GM23338 (cell line): ENCODE measurements at regions not wholly inside any gene's neighbourhood (a gene's known extent, or its start where the extent isn't known, plus 50 kb on each side); places are given as distances from the start of the nearest gene placed in this dataset.

Experiments used
- ATAC-seq: fragments of 200-7000 bp; cut with Tn5 transposase; 3 replicates; pipeline ENCODE4 v1.9.1; 2020
- DNase-seq: peaks from one replicate; pipeline ENCODE4 v3.0.0-alpha.2; 2015; ENCODE audit warnings: low spot score
- H2AFZ ChIP-seq: fragments of 200-600 bp; sonication (generic); 2 replicates; pipeline ENCODE4 v1.8.0; 2016; ENCODE audit warnings: antibody characterized with exemption, mild to moderate bottlenecking, moderate library complexity
- H3F3A ChIP-seq: fragments of 200-600 bp; sonication (generic); replicated peaks from 2 replicates; pipeline ENCODE4 v1.8.0; 2017; ENCODE audit warnings: antibody characterized with exemption, mixed run types, low read depth
- H3K27ac ChIP-seq: fragments of 200-600 bp; sonication (generic); 2 replicates; pipeline ENCODE4 v1.6.1; 2016; ENCODE audit warnings: low read depth
- H3K27me3 ChIP-seq: fragments of 200-600 bp; sonication (generic); 2 replicates; pipeline ENCODE4 v1.8.0; 2016; ENCODE audit warnings: mild to moderate bottlenecking, mixed run types, moderate library complexity; ENCODE audit not compliant: insufficient read depth
- H3K36me3 ChIP-seq: fragments of 200-600 bp; sonication (generic); 2 replicates; pipeline ENCODE4 v1.8.0; 2016; ENCODE audit warnings: mild to moderate bottlenecking; ENCODE audit not compliant: insufficient read depth
- H3K4me1 ChIP-seq: fragments of 200-600 bp; sonication (generic); 2 replicates; pipeline ENCODE4 v1.8.0; 2016; ENCODE audit warnings: mild to moderate bottlenecking, moderate library complexity; ENCODE audit not compliant: insufficient read depth
- H3K4me2 ChIP-seq: fragments of 200-600 bp; sonication (generic); 2 replicates; pipeline ENCODE4 v1.7.1; 2017; ENCODE audit warnings: mixed run types
- H3K4me3 ChIP-seq: fragments of 200-600 bp; sonication (generic); 2 replicates; pipeline ENCODE4 v1.6.1; 2016; ENCODE audit warnings: mixed run types
- H3K79me2 ChIP-seq: fragments of 200-600 bp; sonication (generic); replicated peaks from 2 replicates; pipeline ENCODE4 v1.8.0; 2017; ENCODE audit warnings: mild to moderate bottlenecking; ENCODE audit not compliant: insufficient read depth
- H3K9me2 ChIP-seq: fragments of 200-600 bp; sonication (generic); 2 replicates; pipeline ENCODE4 v1.8.0; 2017; ENCODE audit not compliant: insufficient read depth
- H4K20me1 ChIP-seq: fragments of 200-600 bp; sonication (generic); replicated peaks from 2 replicates; pipeline ENCODE4 v1.8.0; 2017; ENCODE audit warnings: mild to moderate bottlenecking; ENCODE audit not compliant: insufficient read depth
- H3K27ac Mint-ChIP-seq: 2 replicates; pipeline ENCODE4 v1.8.0; 2020; ENCODE audit warnings: inconsistent platforms, mild to moderate bottlenecking, moderate library complexity, mixed read lengths
- H3K27me3 Mint-ChIP-seq: 3 replicates; pipeline ENCODE4 v1.8.0; 2022; ENCODE audit warnings: low read depth, mild to moderate bottlenecking, moderate library complexity, mixed read lengths, inconsistent platforms; ENCODE audit not compliant: insufficient read depth, poor library complexity
- H3K36me3 Mint-ChIP-seq: 3 replicates; pipeline ENCODE4 v1.8.0; 2021; ENCODE audit warnings: low read depth, mild to moderate bottlenecking, inconsistent platforms, moderate library complexity, mixed read lengths
- H3K4me1 Mint-ChIP-seq: 3 replicates; pipeline ENCODE4 v1.8.0; 2020; ENCODE audit warnings: mild to moderate bottlenecking, inconsistent platforms, mixed read lengths
- H3K4me3 Mint-ChIP-seq: 3 replicates; pipeline ENCODE4 v1.8.0; 2021; ENCODE audit warnings: moderate library complexity, mild to moderate bottlenecking, inconsistent platforms, mixed read lengths
- H3K9me3 Mint-ChIP-seq: 3 replicates; pipeline ENCODE4 v1.8.0; 2020; ENCODE audit warnings: moderate library complexity, mild to moderate bottlenecking, inconsistent platforms, mixed read lengths
- CREB1 ChIP-seq: fragments of 250-450 bp; sonication (Bioruptor Pico); IDR thresholded peaks from 2 replicates; pipeline ENCODE4 v1.5.0; 2020; ENCODE audit warnings: low read depth, mild to moderate bottlenecking, moderate library complexity
- CTCF ChIP-seq, 2 experiments: fragments of 200-600 bp in 1 of 2; sonication (generic) in 1 of 2; conservative IDR thresholded peaks; 2 replicates each; pipeline versions ENCODE4 v1.5.1 to v1.6.1; 2016 to 2017; ENCODE audit warnings: antibody characterized with exemption in 2 of 2, low read depth in 2 of 2, mild to moderate bottlenecking in 2 of 2, moderate library complexity in 1 of 2
- EZH2 ChIP-seq: fragments of 200-600 bp; sonication (generic); IDR thresholded peaks from one replicate; pipeline ENCODE4 v1.8.0; 2017; ENCODE audit warnings: antibody characterized with exemption, mild to moderate bottlenecking, low read depth; ENCODE audit not compliant: unreplicated experiment
- EZH2phosphoT487 ChIP-seq: fragments of 200-600 bp; sonication (generic); IDR thresholded peaks from one replicate; pipeline ENCODE4 v1.8.1; 2018; ENCODE audit warnings: antibody characterized with exemption; ENCODE audit not compliant: unreplicated experiment
- JUNB ChIP-seq: IDR thresholded peaks from one replicate; pipeline ENCODE4 v1.6.1; 2016; ENCODE audit warnings: antibody characterized with exemption; ENCODE audit not compliant: unreplicated experiment
- NANOG ChIP-seq: IDR thresholded peaks from 2 replicates; pipeline ENCODE4 v1.6.1; 2016; ENCODE audit warnings: antibody characterized with exemption, borderline replicate concordance
- POLR2AphosphoS5 ChIP-seq: IDR thresholded peaks from 2 replicates; pipeline ENCODE4 v1.6.1; 2016; ENCODE audit warnings: antibody characterized with exemption, low read depth
- REST ChIP-seq: IDR thresholded peaks from one replicate; pipeline ENCODE4 v1.6.1; 2018; ENCODE audit warnings: antibody characterized with exemption; ENCODE audit not compliant: unreplicated experiment
- STAT1 ChIP-seq: IDR thresholded peaks from one replicate; pipeline ENCODE4 v1.6.1; 2016; ENCODE audit warnings: antibody characterized with exemption; ENCODE audit not compliant: unreplicated experiment
- ZNF114 ChIP-seq: fragments of 250-450 bp; sonication (Bioruptor Pico); IDR thresholded peaks from 2 replicates; pipeline ENCODE4 v1.5.0; 2020; ENCODE audit warnings: mild to moderate bottlenecking, moderate library complexity
- ZNF331 ChIP-seq: fragments of 250-450 bp; sonication (Bioruptor Pico); IDR thresholded peaks from 2 replicates; pipeline ENCODE4 v1.5.0; 2020; ENCODE audit warnings: low read depth, mild to moderate bottlenecking, moderate library complexity
- ZNF462 ChIP-seq: fragments of 250-450 bp; sonication (Bioruptor Pico); IDR thresholded peaks from 2 replicates; pipeline ENCODE4 v1.5.0; 2020; ENCODE audit warnings: mild to moderate bottlenecking, moderate library complexity

- TF ChIP-seq EZH2phosphoT487, result no peak
- TF ChIP-seq CREB1 (CRISPR knock-in tag), result no peak
- TF ChIP-seq EZH2, result no peak
- no peak for TF ChIP-seq REST
- TF ChIP-seq STAT1, result no peak
Observed at GRCh38 chr3:75894234-75894633, 108.9 kb upstream of the ZNF717 start (continued).

- H3K27ac Mint-ChIP-seq, result no peak overlapping the region
- Histone ChIP-seq H3K27ac (no peak overlapping the region), H3K4me2 (no peak overlapping the region), H3K4me3 (no peak overlapping the region), H3K79me2 (no peaks in the 10 kb centered on the region), H3F3A (no peaks in the 10 kb centered on the region), H2AFZ (no peak overlapping the region), H3K9me2 (no peaks in the 10 kb centered on the region), H4K20me1 (no peaks in the 10 kb centered on the region), H3K4me1 (peaks cover under 1% of the 10 kb centered on the region; the same call in 1 of the 2 replicates), H3K36me3 (no peaks in the 10 kb centered on the region), H3K27me3 (no peaks in the 10 kb centered on the region)
- no peaks in the 10 kb centered on the region for H3K9me3 Mint-ChIP-seq
- H3K27me3 Mint-ChIP-seq, result peaks cover 2% of the 10 kb centered on the region
- H3K4me3 Mint-ChIP-seq, result no peak overlapping the region
- DNase-seq (no peak), ATAC-seq (no peak)
- no peaks in the 10 kb centered on the region for H3K36me3 Mint-ChIP-seq
- peaks cover 7% of the 10 kb centered on the region; the same call in 2 of the 3 replicates for H3K4me1 Mint-ChIP-seq
- TF ChIP-seq CREB1 (CRISPR knock-in tag) (no peak), CTCF (conservative IDR thresholded peaks at IDR 0.05; ENCODE audit: low read depth in 2 of 2) (no peak), EZH2 (no peak), ZNF114 (CRISPR knock-in tag) (no peak), JUNB (no peak), NANOG (no peak), EZH2phosphoT487 (no peak), ZNF331 (no peak), POLR2AphosphoS5 (no peak), ZNF462 (no peak)
Observed at GRCh38 chr3:75896265-75896664, 110.9 kb upstream of the ZNF717 start.
